ENCODE measurements at regions not wholly inside any gene's neighbourhood (a gene's known extent, or its start where the extent isn't known, plus 50 kb on each side); places are given as distances from the start of the nearest gene placed in this dataset.

DNA sequence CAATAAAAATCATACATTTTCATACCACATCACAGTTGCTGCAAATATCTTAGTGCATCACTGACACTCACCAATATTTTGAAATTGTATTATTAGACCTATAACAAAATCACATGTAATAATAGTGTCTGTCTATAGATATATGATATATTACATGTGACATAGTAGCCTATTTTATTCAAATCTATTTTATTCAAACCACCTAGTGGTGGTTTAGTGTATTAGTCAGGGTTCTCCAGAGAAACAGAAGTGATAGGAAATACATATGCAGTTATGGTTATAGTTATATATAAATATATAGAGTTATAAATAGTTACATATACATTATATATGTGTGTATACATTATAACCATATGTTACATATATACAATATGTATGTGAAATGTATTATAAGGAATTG is 366.5 kb upstream of the ARID1B start:
- TF ChIP-seq MXI1 (IDR thresholded peaks at IDR 0.05; ENCODE audit: borderline replicate concordance, low read depth, low read length) (no peak), CTCF (conservative IDR thresholded peaks at IDR 0.05; ENCODE audit: low read depth, low read length) (0 out of 2 replicates have a peak, but pooled peaks have one; percentile 12), POLR2A (IDR thresholded peaks at IDR 0.05; ENCODE audit: low read depth, low read length) (no peak), CHD1 (IDR thresholded peaks at IDR 0.05; ENCODE audit: low read depth, low read length) (no peak), MAFK (IDR thresholded peaks at IDR 0.05; ENCODE audit: low read depth, low read length) (no peak), RAD21 (IDR thresholded peaks at IDR 0.05; ENCODE audit: low read length) (no peak)
